ENCODE measurements at regions not wholly inside any gene's neighbourhood (a gene's known extent, or its start where the extent isn't known, plus 50 kb on each side); places are given as distances from the start of the nearest gene placed in this dataset.

DNA sequence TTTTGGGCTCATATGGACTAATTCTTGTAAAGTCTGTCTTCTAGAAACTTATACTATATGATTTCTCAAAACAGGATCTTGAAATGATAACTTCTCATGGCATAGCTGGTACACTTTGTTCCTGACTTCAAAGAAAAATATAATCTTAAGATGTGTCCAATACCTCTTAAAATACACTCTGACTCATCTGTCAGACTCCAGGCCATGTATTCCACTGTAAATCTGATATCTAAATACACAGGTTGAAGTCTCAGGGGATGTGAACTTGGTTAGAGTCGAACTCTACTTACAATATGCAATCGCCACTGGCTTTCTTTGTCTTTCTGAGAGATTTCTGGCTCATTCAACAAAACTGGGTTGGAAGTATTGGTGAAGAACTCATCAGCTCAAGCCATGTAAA is 99.8 kb downstream of the LACC1 start:
- no peak overlapping the region for H3K4me3 ChIP-seq (ENCODE audit: low read length)
- no peak for DNase-seq (ENCODE audit: low read depth)
- TF ChIP-seq, protein P1, sequence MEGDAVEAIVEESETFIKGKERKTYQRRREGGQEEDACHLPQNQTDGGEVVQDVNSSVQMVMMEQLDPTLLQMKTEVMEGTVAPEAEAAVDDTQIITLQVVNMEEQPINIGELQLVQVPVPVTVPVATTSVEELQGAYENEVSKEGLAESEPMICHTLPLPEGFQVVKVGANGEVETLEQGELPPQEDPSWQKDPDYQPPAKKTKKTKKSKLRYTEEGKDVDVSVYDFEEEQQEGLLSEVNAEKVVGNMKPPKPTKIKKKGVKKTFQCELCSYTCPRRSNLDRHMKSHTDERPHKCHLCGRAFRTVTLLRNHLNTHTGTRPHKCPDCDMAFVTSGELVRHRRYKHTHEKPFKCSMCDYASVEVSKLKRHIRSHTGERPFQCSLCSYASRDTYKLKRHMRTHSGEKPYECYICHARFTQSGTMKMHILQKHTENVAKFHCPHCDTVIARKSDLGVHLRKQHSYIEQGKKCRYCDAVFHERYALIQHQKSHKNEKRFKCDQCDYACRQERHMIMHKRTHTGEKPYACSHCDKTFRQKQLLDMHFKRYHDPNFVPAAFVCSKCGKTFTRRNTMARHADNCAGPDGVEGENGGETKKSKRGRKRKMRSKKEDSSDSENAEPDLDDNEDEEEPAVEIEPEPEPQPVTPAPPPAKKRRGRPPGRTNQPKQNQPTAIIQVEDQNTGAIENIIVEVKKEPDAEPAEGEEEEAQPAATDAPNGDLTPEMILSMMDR (conservative IDR thresholded peaks at IDR 0.05; ENCODE audit: low read length) = no peak

DNA sequence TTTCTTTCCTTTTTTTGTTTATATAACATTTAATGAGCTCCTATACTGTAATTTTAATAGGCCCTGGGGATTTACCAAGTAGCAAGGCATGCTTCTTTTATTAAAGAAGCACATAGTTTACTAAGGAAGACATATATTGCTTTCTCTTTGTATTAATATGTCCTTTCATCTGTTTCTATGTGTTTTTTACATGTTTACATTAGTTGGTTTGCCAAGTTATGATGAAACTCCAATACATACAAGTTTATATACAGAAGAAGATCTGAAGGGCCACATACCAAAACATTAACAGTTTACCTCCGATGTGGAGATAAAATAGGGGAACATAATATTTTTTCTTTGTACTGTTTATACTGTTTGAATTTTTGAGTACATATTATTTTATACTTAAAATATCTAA is 100.9 kb downstream of the LACC1 start:
- no peak for DNase-seq (ENCODE audit: low read depth)
- H3K4me3 ChIP-seq (ENCODE audit: low read length) = no peak overlapping the region
- TF ChIP-seq, protein P1 (conservative IDR thresholded peaks at IDR 0.05; ENCODE audit: low read length) = no peak

DNA sequence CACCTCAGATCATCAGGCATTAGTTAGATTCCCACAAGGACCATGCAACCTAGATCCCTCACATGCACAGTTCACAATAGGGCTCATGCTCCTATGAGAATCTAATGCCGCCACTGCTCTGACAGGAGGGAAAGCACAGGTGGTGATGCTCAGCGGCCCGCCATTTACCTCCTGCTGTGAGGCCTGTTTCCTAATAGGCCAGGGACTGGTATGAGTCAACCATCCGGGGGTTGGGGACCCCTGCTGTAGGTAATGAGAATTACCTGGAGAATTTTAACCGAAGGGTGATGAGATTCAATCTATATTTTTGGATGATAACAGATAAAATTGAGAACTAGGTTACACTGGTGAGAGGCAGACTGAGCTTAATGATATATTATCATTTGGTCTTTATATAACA is 101.4 kb downstream of the LACC1 start:
- TF ChIP-seq, protein P1 (conservative IDR thresholded peaks at IDR 0.05; ENCODE audit: low read length) = no peak
- H3K4me3 ChIP-seq (ENCODE audit: low read length) = no peak overlapping the region
- DNase-seq (ENCODE audit: low read depth) = no peak

DNA sequence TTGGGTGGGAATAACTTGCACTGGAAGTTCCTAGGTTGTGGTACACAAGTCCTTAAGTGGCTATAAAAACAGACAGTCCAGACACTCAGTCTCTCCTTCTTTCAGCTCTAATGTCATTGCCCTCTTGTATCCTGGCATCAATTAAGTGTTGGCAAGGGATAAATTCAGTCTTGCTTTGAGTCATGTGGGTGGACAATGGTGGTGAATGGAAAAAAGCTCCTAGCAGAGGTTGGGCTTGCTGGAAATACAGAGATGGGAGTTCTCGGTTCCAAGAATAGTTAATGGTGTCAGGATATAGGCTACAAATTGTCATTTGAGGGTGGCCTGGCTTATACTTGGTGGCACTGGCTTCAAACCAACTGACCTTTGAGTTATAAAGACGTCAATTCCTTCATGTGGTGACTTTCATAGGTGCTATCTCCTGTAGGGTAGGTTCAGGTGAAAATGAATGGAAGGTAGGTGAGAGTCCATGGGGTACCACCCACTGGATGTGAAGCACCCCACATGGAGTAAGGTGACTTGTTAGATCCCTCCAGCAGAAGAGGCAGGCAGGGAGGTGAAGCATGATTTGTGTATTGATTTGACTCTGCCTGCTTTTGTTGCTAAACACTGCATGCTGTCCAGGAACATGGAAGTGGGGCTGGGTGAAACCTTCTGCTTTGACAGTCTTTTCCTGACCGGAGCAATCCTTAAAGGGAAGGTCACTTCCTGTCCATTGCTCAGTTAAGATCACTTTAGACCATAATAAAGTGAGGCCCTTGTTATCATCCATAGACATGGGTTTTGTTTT is 102.0 kb downstream of the LACC1 start:
- no peak for DNase-seq (ENCODE audit: low read depth)
- no peak overlapping the region for H3K4me3 ChIP-seq (ENCODE audit: low read length)
- TF ChIP-seq, protein P1 (conservative IDR thresholded peaks at IDR 0.05; ENCODE audit: low read length) = no peak

DNA sequence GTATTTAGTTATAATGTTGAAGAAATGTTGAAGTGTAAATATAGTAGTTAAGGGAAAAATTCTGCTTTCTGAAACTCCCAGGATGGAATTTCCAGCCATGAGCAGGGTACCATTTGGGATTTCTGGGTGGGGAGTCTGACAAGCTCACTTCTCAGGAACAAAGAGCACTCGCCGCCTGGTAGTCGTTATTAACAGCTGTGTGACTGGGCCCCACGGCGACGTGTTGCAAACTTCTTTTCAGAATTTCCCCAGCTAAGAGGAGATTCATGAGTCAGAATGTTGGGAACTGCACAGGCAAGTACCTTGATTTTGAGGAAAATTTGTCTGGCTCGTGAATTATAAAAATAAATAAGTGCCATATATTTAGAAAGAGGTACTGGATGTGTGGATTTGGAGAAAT is 103.7 kb downstream of the LACC1 start:
- TF ChIP-seq, protein P1 (conservative IDR thresholded peaks at IDR 0.05; ENCODE audit: low read length) = no peak
- H3K4me3 ChIP-seq (ENCODE audit: low read length) = no peak overlapping the region
- no peak for DNase-seq (ENCODE audit: low read depth)

DNA sequence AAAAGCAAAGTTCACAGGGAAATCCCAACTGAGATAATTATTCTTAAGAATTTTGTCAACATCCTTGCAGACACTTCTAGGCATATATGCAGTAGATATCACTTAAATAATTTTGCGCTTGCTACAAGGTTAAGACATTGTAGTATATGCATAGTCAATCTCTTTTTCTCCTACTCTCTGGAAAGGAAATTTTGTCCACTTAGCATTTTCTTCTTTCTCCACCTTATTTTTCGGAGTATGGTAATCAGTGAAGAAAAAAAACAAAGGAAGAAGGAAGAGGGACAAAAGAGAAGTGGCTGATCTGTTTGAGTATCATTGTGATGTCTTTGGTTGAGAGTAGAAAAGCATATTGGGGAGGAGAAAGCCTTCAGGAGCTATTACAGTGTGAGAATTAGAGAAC is 104.6 kb downstream of the LACC1 start:
- H3K4me3 ChIP-seq (ENCODE audit: low read length) = no peak overlapping the region
- TF ChIP-seq, protein P1 (conservative IDR thresholded peaks at IDR 0.05; ENCODE audit: low read length) = no peak
- DNase-seq (ENCODE audit: low read depth) = no peak

DNA sequence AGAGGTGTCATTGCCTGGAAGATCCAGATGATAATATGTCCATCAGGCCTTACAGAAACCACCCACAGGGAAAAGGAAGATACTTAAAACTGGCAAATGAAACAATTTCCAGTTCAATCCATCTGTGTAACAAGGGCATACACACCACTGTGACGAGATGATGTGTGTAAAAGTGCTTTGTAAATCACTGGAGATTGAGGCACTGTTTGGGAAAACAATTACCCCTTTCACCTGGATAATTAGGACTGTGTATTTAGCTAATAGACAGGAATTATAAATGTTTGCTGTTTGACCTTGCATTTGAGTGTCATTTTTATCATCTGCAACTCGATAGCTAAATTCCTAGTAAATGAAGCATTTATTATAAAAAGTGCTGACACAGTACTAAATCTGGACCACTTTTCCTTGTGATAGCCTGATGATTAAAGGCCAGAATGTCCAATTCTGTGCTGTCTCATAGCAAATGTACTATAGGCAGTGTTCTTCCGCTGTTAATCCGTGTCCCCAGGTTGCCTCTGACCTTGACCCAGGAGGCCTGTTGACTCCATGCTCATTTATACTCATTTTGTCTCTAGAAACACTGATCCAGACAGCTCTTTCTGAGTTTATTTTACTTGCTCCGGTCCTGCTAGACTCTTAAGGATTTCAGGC is 105.8 kb downstream of the LACC1 start:
- DNase-seq (ENCODE audit: low read depth) = no peak
- H3K4me3 ChIP-seq (ENCODE audit: low read length) = no peak overlapping the region
- TF ChIP-seq, protein P1 (conservative IDR thresholded peaks at IDR 0.05; ENCODE audit: low read length) = no peak

Data from AG10803 (cell line).